ENCODE measurements at regions not wholly inside any gene's neighbourhood (a gene's known extent, or its start where the extent isn't known, plus 50 kb on each side); places are given as distances from the start of the nearest gene placed in this dataset.

GRCh38 chr2:66789741-66790140 is 354.8 kb downstream of the MEIS1 start:
- ChIA-PET POLR2A (no interaction called here), CTCF (no interaction called here)
- no peaks in the 10 kb centered on the region for H3K27me3 Mint-ChIP-seq
- no peak overlapping the region for H3K27ac Mint-ChIP-seq
- no peaks in the 10 kb centered on the region for H3K36me3 Mint-ChIP-seq (ENCODE audit: low read depth)
- DNase-seq (no peak), ATAC-seq (no peak)
- H3K9me3 Mint-ChIP-seq = no peaks in the 10 kb centered on the region
- intact Hi-C loops (cut with micrococcal nuclease) = no loop called here
- no peaks in the 10 kb centered on the region for H3K4me1 Mint-ChIP-seq (ENCODE audit: low read depth)
- no peak for TF ChIP-seq CTCF (IDR thresholded peaks at IDR 0.05)
- H3K4me3 Mint-ChIP-seq = no peak overlapping the region

GRCh38 chr2:66790651-66791181 is 355.8 kb downstream of the MEIS1 start:
- CTCF ChIA-PET = no interaction called here
- POLR2A ChIA-PET = no interaction called here

DNA sequence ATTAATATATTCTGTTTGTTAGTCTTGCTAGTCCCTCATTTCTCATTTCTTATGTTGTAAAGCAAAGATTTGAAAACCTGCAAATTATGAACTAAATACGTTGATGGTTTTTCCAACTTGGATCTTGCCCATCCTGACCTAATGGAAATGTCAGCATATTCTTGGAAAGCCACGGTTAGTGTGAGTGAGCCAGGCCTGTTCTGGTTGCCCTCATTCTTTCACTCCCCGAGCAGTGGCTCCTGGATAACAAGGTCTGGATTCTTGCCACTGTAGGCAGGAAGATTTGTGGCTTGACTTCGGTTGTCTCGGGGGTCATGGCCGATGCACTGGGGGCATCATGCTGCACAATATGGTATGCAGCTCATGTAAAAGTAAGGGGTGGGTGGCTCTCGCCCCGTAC is 359.1 kb downstream of the MEIS1 start:
- Mint-ChIP-seq H3K27ac (no peak overlapping the region), H3K9me3 (peaks cover 2% of the 10 kb centered on the region), H3K4me1 (ENCODE audit: low read depth) (no peaks in the 10 kb centered on the region), H3K4me3 (no peak overlapping the region), H3K36me3 (ENCODE audit: low read depth) (no peaks in the 10 kb centered on the region), H3K27me3 (no peaks in the 10 kb centered on the region)
- no peak for ATAC-seq
- ChIA-PET POLR2A (no interaction called here), CTCF (no interaction called here)
- no peak for DNase-seq
- intact Hi-C loops (cut with micrococcal nuclease) = no loop called here
- no peak for TF ChIP-seq CTCF (IDR thresholded peaks at IDR 0.05)

More at GRCh38 chr2:66790651-66791181, 355.8 kb downstream of the MEIS1 start:
- H3K27me3 Mint-ChIP-seq = no peaks in the 10 kb centered on the region
- no peak for TF ChIP-seq CTCF (IDR thresholded peaks at IDR 0.05)
- H3K27ac Mint-ChIP-seq = no peak overlapping the region
- H3K4me1 Mint-ChIP-seq (ENCODE audit: low read depth) = no peaks in the 10 kb centered on the region
- H3K9me3 Mint-ChIP-seq = no peaks in the 10 kb centered on the region
- intact Hi-C loops (cut with micrococcal nuclease) = no loop called here
- DNase-seq (no peak), ATAC-seq (no peak)
- H3K4me3 Mint-ChIP-seq = no peak overlapping the region
- no peaks in the 10 kb centered on the region for H3K36me3 Mint-ChIP-seq (ENCODE audit: low read depth)

DNA sequence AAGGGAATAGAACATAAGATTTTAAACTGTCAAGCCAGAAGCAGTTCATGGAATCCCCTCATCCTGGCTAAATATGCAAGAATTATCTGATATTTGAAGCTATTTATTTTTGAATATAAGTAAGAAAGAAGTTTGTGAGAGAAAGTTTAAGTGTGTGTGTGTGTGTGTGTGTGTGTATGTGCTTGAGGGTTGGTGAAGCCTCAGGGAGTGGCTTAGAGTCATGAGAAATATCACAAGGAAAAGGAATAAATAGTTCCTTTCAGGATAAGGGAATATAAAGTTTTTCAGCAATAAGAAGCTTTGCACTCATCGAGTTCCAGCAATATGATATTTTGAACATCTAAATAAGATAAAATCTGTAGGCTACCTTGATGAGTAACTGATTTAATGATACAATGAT is 359.6 kb downstream of the MEIS1 start:
- Mint-ChIP-seq H3K4me1 (ENCODE audit: low read depth) (no peaks in the 10 kb centered on the region), H3K36me3 (ENCODE audit: low read depth) (no peaks in the 10 kb centered on the region), H3K4me3 (no peak overlapping the region), H3K27me3 (no peaks in the 10 kb centered on the region), H3K9me3 (peaks cover 2% of the 10 kb centered on the region), H3K27ac (no peak overlapping the region)
- no peak for ATAC-seq
- ChIA-PET POLR2A (no interaction called here), CTCF (no interaction called here)
- TF ChIP-seq CTCF (IDR thresholded peaks at IDR 0.05) = no peak
- intact Hi-C loops (cut with micrococcal nuclease) = no loop called here
- DNase-seq = no peak

- no peaks in the 10 kb centered on the region for H3K27me3 Mint-ChIP-seq
- intact Hi-C loops (cut with micrococcal nuclease) = no loop called here
- no peaks in the 10 kb centered on the region for H3K36me3 Mint-ChIP-seq (ENCODE audit: low read depth)
- POLR2A ChIA-PET = no interaction called here
- DNase-seq (no peak), ATAC-seq (no peak)
- no peak overlapping the region for H3K27ac Mint-ChIP-seq
- no peaks in the 10 kb centered on the region for H3K4me1 Mint-ChIP-seq (ENCODE audit: low read depth)
- peaks cover 2% of the 10 kb centered on the region for H3K9me3 Mint-ChIP-seq
- no peak overlapping the region for H3K4me3 Mint-ChIP-seq
- no peak for TF ChIP-seq CTCF (IDR thresholded peaks at IDR 0.05)
- CTCF ChIA-PET = no interaction called here
Measured at GRCh38 chr2:66802877-66803276, 368.0 kb downstream of the MEIS1 start.

All from activated CD8-positive, alpha-beta T cell treated with anti-CD3 and anti-CD28 coated beads for 36 hours (primary cell).